Mesodermal cell (in vitro differentiated cells): ENCODE measurements at regions not wholly inside any gene's neighbourhood (a gene's known extent, or its start where the extent isn't known, plus 50 kb on each side); places are given as distances from the start of the nearest gene placed in this dataset.

Experiments used
- H3K27ac ChIP-seq: 2 replicates; pipeline ENCODE4 v1.7.0; 2013; ENCODE audit warnings: mild to moderate bottlenecking, low read depth, low read length, moderate library complexity; ENCODE audit not compliant: severe bottlenecking
- H3K36me3 ChIP-seq: 2 replicates; pipeline ENCODE4 v1.7.1; 2013; ENCODE audit warnings: mild to moderate bottlenecking, low read length, moderate library complexity; ENCODE audit not compliant: control insufficient read depth, insufficient read depth
- H3K4me1 ChIP-seq: one replicate; pipeline ENCODE4 v1.7.1; 2013; ENCODE audit warnings: mild to moderate bottlenecking, low read length; ENCODE audit not compliant: insufficient read depth, control insufficient read depth, poor library complexity, severe bottlenecking
- H3K4me3 ChIP-seq: 2 replicates; pipeline ENCODE4 v1.7.0; 2013; ENCODE audit warnings: low read length, control low read depth, mild to moderate bottlenecking; ENCODE audit not compliant: insufficient read depth, poor library complexity, severe bottlenecking; ENCODE audit errors: extremely low read depth
- H3K9me3 ChIP-seq: 2 replicates; pipeline ENCODE4 v1.7.1; 2013; ENCODE audit warnings: mild to moderate bottlenecking, low read length, moderate library complexity; ENCODE audit not compliant: control insufficient read depth
- WGBS, 2 experiments: methylation state at CpG; one replicate each; pipeline ENCODE4 v1.1.5; 2013; ENCODE audit warnings: missing lambda C conversion rate in 2 of 2; ENCODE audit not compliant: insufficient coverage in 2 of 2; 5-methylcytosine and 5-hydroxymethylcytosine counted together

GRCh38 chr1:199789141-199789540 lies 238.4 kb upstream of the NR5A2 start:
- no CpG with 5 or more reads among the region's 1 CpG for WGBS, 2 experiments
- Histone ChIP-seq H3K27ac (no peak overlapping the region), H3K36me3 (no peaks in the 10 kb centered on the region), H3K9me3 (no peaks in the 10 kb centered on the region), H3K4me3 (no peak overlapping the region), H3K4me1 (no peaks in the 10 kb centered on the region)

DNA sequence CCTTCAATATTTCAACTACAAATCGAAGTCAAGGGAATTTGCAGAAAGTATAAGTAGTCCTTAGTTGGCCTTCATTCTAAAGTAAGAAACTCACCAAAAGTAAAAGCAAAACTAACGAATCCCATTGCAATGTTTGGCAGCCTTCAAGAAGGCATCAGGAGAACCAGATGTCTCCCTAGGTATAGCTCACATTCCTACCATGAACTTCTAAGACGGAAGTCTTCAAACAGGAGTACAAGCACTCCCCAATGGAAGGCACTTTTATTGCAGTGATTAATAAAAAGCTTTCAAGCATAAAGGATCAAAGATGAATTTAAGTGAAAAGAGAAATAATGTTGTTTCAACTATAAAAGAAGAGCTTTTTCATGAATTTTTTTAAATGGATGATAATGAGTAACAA lies 236.0 kb upstream of the NR5A2 start:
- 82% methylated on average over 1 of the region's 3 CpGs; no CpG with 5 or more reads in 1 of the 2 experiments for WGBS, 2 experiments
- no peak overlapping the region for H3K27ac ChIP-seq
- no peaks in the 10 kb centered on the region for H3K36me3 ChIP-seq
- no peak overlapping the region for H3K4me3 ChIP-seq
- no peaks in the 10 kb centered on the region for H3K9me3 ChIP-seq
- H3K4me1 ChIP-seq: no peaks in the 10 kb centered on the region

DNA sequence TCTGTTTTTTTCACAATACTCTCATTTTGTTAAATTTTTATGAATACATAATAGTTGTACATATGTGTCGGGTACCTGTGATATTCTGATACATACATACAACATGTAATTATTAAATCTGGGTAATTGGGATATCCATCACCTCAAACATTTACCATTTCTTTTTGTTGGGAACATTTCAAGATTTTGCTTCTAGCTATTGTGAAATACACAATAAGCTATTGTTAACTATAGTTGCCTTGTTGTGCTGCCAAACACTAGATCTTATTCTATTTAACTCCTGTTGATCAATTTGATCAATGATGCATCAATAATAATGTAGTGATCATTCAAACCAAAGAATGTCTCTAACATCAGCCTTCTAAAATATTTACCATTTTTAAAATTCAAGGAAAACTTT lies 234.6 kb upstream of the NR5A2 start:
- H3K4me1 ChIP-seq: no peaks in the 10 kb centered on the region
- no CpG with 5 or more reads among the region's 1 CpG for WGBS, 2 experiments
- H3K36me3 ChIP-seq: no peaks in the 10 kb centered on the region
- H3K9me3 ChIP-seq: no peaks in the 10 kb centered on the region
- no peak overlapping the region for H3K27ac ChIP-seq
- no peak overlapping the region for H3K4me3 ChIP-seq

DNA sequence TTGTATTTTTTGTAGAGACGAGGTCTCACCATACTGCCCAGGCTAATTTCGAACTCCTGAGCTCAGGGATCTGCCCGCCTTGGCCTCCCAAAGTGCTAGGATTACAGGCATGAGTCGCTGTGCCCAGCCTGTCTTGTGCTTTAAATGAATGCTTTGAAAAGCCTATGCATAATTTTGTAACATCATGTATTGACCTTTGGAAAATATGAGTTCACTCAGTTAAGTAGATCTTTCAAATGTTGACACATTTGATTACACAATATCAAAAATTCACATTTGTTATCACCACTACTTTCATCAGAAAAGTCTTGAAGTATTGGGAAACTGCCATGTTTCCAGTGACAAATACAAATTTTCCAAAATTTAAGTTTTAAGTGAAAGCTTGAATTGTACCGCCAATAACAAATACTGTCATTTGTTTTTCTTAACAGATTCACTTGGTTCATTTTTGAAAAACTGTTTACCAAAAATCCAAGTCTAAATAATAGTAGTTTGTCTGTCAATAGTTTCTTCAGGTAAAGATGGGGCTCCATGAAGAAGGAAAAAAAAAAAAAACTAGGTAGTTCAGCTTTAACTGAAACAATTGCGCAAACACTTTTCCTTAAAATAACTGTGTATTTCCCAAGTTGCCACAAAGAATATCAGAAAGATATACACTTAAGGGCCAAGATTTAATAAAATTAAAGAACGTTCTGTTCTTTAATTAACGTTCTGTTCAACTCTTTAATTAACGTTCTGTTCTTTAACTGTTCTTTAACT lies 233.2 kb upstream of the NR5A2 start:
- no peaks in the 10 kb centered on the region for H3K9me3 ChIP-seq
- no peak overlapping the region for H3K4me3 ChIP-seq
- WGBS, 2 experiments: 83 to 86% methylated on average over 3 to 4 of the region's 9 CpGs
- no peaks in the 10 kb centered on the region for H3K4me1 ChIP-seq
- no peaks in the 10 kb centered on the region for H3K36me3 ChIP-seq
- H3K27ac ChIP-seq: no peak overlapping the region

GRCh38 chr1:199799116-199799515 lies 228.4 kb upstream of the NR5A2 start:
- Histone ChIP-seq H3K27ac (no peak overlapping the region), H3K4me3 (no peak overlapping the region)
- 63 to 78% methylated on average over 6 of the region's 8 CpGs for WGBS, 2 experiments

DNA sequence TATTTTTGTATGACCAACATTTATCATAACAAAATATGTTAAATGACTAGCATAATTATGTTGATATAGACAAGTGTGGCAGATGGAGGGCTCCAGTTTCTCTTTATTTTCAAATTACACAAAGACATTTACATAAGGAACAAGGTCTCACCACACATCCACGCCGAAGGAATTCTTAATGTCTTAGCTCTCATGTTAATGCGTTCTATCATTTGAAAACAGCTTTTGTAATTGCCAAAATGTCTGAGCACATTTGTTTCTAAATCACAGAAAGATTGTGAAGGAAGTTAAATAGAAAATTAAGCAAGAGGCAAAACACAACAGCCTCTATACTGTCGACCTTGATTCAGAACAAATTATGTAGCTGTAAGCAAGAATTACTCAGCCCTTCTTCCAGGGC lies 223.0 kb upstream of the NR5A2 start:
- WGBS, 2 experiments: 82% methylated on average over 3 of the region's 4 CpGs; no CpG with 5 or more reads in 1 of the 2 experiments
- H3K4me1 ChIP-seq: no peaks in the 10 kb centered on the region
- H3K9me3 ChIP-seq: no peaks in the 10 kb centered on the region
- H3K4me3 ChIP-seq: no peak overlapping the region
- no peak overlapping the region for H3K27ac ChIP-seq
- no peaks in the 10 kb centered on the region for H3K36me3 ChIP-seq

More at GRCh38 chr1:199799116-199799515, 228.4 kb upstream of the NR5A2 start:
- H3K4me1 ChIP-seq: no peaks in the 10 kb centered on the region
- H3K36me3 ChIP-seq: no peaks in the 10 kb centered on the region
- H3K9me3 ChIP-seq: no peaks in the 10 kb centered on the region

DNA sequence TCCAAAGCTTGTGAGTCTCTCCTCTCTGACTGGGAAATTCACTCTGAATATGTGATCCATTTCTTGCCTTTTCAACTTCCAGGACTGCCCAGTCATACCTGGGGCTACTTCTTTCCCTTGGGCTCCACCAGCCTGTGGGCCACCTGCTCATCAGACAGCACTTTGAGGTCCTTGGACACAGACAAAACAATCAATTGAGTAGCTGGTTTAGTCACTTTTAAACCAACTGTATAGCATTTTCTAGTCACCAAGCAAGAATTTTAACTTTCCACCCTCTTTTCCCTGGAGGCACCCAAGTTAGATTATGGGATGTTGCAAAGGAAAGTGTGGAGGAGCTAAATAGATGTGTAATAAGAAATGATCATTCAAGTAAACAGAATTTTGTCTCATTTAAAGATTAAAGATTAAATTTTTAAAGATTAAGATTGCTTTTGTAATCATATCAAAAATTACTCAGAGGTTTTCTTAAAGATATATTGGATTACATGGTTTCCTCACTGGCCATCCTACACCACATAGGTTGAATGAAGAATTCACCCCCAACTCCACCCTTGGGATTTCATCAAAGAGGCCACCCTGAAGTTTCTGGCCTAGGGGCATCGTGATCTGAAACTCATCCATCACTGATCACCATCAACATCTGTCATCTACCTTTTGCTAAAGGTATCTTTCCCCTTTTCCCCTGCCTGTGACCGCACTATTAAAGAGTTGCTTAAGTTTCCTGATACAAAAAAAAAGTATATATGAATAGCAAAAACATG lies 219.2 kb upstream of the NR5A2 start:
- Histone ChIP-seq H3K4me3 (no peak overlapping the region), H3K4me1 (no peaks in the 10 kb centered on the region), H3K36me3 (no peaks in the 10 kb centered on the region), H3K27ac (no peak overlapping the region), H3K9me3 (no peaks in the 10 kb centered on the region)
- WGBS, 2 experiments: 60 to 80% methylated on average over 1 of the region's 2 CpGs

GRCh38 chr1:199809311-199809710 lies 218.2 kb upstream of the NR5A2 start:
- WGBS, 2 experiments: no CpG with 5 or more reads among the region's 1 CpG
- Histone ChIP-seq H3K27ac (no peak overlapping the region), H3K9me3 (no peaks in the 10 kb centered on the region), H3K4me1 (no peaks in the 10 kb centered on the region), H3K4me3 (no peak overlapping the region), H3K36me3 (no peaks in the 10 kb centered on the region)

- Histone ChIP-seq H3K4me3 (no peak overlapping the region), H3K9me3 (no peaks in the 10 kb centered on the region), H3K27ac (no peak overlapping the region), H3K36me3 (no peaks in the 10 kb centered on the region), H3K4me1 (no peaks in the 10 kb centered on the region)
- 88 to 100% methylated on average over 4 to 5 of the region's 5 CpGs for WGBS, 2 experiments
These were observed 216.3 kb upstream of the NR5A2 start for GRCh38 chr1:199811163-199811562.

DNA sequence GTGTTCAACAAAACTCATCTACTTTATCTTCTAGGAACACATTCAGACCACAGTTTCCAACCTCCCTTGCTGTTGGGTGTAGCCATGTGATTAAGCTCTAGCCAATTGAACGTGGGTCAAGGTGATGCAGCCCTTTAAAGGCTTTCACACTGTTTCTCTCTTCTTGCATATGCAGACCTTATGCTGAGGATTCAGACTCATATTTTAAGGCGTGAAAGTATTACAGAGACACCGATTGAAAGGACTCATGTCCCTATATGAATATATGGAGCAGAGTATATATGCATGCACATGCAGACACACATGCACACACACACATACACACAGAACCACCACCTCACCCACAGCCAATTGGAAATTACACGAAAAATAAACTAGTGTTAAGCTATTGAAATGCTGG lies 214.3 kb upstream of the NR5A2 start:
- Histone ChIP-seq H3K9me3 (no peaks in the 10 kb centered on the region), H3K27ac (no peak overlapping the region), H3K36me3 (no peaks in the 10 kb centered on the region), H3K4me1 (no peaks in the 10 kb centered on the region), H3K4me3 (no peak overlapping the region)
- WGBS, 2 experiments: 80 to 86% methylated on average over 1 of the region's 4 CpGs

DNA sequence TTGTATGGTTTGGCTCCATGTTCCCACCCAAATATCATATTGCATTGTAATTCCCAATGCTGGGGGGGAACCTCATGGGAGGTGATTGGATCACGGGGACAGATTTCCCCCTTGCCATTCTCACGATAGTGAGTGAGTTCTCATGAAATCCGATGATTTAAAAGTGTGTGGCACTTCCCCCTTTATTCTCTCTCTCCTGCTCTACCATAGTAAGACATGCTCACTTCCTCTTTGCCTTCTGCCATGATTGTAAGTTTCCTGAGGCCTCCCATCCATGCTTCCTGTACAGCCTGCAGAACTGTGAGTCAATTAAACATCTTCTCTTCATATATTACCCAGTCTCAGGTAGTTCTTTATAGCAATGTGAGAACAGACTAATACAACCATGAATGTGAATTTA lies 211.6 kb upstream of the NR5A2 start:
- 93 to 100% methylated on average over 1 to 2 of the region's 3 CpGs for WGBS, 2 experiments
- Histone ChIP-seq H3K36me3 (no peaks in the 10 kb centered on the region), H3K9me3 (no peaks in the 10 kb centered on the region), H3K4me3 (no peak overlapping the region), H3K4me1 (no peaks in the 10 kb centered on the region), H3K27ac (no peak overlapping the region)
